ENCODE measurements at regions not wholly inside any gene's neighbourhood (a gene's known extent, or its start where the extent isn't known, plus 50 kb on each side); places are given as distances from the start of the nearest gene placed in this dataset.
"Not testable (repeated sequence)": the region's sequence is repeated elsewhere in the genome, so short reads cannot be mapped to it uniquely, and the experiment has no call there.

DNA sequence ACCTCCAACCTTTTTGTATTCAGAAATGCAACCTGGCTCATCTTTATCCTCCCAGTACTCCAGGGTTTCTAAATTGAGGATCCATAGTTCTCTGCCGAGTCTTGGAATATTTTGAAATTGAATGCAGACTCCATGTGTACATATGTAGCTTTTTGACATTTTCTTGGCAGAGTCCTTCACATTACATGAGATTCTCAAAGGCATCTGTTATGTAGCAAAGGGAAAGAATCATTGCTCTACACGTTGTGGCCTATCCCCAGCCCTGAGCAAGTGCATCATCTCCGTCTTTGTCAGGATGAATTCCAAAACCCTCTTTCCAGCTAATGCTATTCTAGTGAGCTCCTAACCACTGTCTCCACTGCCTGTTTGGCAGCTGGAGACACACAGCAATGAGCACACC is 742.9 kb downstream of the DHX35 start:
- no peak for DNase-seq (ENCODE audit: low spot score)

DNA sequence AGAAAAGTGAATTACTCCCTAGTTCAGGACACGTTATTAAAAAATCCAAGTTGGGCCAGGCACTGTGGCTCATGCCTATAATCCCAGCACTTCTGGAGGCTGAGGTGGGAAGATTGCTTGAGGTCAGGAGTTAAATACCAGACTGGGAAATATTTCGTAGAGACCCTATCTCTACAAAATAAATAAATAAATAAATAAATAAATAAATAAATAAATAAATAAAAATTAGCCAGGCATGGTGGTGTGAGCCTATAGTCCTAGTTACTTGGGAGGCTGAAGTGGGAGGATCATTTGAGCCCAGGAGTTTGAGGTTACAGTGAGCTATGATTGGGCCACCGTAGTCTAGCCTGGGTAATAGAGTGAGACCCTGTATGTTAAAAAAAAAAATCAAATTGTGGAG is 741.2 kb downstream of the DHX35 start:
- DNase-seq (ENCODE audit: low spot score), result not testable (repeated sequence)

DNA sequence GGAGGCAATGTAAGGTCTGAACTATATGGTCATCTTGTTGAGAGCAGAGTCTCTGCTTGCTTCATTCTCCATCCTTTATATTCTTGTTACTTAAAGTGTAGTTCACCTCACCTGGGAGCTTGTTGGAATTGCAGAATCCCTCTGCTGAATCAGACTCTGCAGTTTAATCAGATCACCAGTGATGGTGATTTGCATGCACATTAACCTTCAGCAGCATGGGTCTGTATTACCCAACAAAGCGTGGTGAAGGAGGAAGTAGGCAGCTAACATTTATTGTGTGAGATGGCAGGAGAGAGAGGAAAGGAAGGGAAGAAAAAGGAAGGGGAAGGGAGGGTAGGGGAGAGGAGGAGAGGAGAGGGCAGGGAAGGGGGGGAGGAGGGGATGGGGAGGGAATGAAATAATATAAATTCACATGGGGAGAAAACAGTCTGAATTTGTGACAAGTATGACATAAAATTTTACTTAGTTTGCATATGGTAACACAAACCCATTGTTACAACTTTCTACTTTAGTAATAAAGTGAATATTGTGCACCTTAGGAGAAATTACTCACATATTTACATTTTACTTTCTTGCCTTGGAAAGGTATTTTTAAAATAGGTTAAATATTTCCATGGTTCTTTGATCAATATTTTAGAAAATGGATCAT is 740.7 kb downstream of the DHX35 start:
- no peak for DNase-seq (ENCODE audit: low spot score)

DNA sequence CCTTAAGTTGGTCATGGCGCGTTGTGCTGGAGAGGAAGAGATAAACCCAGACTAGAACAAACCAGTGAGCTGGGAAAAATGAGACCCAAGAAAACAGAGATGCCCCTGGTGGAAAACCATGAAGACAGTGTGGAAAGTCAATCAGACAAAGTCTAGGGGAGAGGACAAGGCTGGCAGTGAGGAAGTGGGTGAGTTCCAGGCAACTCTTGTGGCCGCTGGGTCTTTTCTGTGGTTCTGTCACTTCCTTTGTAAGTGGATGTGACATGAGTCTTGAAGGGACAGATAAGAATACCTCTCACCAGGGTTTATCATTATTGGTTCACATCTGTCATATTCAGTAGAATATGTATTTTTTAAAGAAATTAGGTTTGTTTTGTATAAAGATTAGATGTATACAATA is 738.4 kb downstream of the DHX35 start:
- no peak for DNase-seq (ENCODE audit: low spot score)

DNA sequence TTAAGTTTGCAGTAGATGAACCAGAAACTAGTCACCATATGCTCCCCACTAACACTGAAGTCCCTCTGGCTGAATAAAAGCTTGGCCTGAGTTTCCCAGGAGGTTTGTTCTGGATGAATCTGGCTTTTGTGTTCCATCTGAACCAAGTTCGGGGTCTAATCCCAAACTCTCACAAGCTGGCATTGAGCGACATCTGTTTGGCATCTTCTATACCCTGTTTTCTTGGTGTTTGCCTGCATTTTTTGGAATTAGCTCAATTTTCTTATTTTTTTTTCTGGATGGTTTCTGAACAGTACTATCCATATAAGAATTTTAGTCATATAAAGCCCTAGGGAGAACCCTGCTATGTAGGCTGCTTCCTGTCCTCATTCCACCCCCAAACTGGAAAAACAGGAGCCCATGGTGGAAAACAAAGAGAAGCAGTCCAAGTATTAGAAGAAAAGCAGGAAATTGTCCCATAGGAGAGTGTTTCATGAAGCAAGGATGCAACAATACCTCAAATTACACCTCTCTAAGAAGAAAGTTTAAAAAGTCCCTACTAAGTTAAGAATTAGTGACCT is 737.1 kb downstream of the DHX35 start:
- no peak for DNase-seq (ENCODE audit: low spot score)

DNA sequence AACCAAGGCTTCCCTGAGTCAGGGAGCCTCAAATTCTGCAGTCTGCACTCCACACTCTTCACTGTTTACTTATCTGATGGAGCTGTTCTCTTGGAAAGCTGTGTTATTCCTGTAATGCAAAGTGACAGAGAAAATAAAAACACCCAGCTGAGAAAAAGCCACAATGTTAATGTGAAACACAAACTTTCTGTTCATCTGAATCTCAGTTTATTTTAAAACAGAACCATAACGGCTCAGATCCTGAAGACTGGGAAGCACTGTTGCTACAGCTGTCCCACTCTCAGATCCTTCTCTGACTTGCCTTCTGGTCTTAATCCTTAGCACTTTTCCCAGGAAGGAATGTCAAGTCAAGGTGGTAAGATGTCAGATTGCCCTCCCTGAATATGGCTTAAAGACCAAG is 736.6 kb downstream of the DHX35 start:
- no peak for DNase-seq (ENCODE audit: low spot score)

DNA sequence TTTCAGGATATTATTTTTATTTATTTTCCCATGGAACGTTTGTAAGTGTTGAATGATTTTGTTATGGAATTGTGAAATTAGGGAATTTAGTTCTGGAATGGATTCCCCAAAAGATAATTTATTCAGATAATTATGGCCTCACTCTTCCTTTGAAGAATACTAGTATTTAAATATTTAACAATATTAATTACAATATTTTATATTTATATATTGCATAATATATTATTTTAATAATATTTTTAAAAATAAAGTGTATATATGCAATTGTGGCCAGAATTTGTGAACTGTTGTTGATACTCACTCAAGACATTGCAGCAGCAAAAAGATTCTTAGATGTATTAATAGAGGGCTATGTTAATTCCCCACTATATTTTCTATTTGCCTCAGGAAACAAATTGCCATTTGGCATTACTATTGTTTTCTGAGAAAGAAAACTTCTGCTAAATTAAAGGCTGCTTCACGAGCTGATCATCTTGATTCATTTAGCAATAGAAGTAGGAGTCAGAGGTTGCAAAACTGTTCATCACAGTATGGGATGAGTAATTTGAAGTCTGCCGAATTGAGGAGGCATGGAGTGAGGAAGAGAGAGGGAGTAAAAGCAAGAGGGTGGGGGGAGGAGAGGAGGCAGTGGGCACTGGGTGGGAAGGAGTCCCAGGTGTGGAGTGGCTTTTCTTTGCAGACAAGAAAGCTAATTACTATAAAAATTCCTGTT is 729.2 kb downstream of the DHX35 start:
- no peak for DNase-seq (ENCODE audit: low spot score)

DNA sequence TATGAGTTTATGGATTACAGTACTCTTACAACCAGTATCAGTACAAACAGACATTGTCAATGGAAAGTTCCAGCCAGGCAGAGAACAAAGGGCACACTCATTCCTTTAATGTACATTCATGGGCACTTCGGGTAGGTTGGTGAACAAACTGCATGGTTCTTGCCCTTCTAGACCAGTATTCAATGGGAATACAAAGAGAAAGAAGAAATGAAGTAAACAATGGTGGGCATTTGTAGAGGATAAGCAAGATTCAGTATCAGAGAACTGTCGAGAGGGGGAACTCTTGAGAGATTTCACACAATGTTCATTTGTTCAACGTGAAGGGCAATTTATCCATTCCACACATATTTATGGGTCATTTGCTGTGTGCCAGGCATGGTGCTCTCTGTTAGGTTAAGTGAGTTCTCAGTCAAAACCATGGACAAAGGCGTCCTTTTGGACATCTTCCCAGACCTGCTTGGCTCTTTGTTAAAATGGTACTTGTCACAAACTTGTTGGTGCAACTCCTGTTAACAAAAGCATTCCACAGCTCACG is 714.8 kb downstream of the DHX35 start:
- DNase-seq (ENCODE audit: low spot score), result no peak

DNA sequence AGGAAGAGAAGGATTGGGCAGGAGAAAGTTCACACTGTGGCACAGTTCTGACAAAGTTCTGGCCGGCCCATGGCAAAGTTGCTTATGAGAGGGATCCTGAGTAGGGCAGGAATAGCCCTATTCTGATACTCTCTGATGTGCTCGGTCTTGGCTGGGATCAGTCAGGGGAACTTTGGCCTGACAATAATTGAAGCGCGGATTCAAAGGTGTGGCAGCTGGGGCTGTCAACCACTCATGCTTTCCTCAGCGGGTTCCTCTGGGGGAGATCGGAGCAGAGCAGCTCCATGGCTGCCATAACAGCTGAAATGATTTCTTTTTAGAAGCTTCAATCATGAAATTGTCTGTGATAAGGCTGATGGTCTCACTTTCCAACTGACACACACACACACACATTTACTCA is 714.1 kb downstream of the DHX35 start:
- no peak for DNase-seq (ENCODE audit: low spot score)

DNA sequence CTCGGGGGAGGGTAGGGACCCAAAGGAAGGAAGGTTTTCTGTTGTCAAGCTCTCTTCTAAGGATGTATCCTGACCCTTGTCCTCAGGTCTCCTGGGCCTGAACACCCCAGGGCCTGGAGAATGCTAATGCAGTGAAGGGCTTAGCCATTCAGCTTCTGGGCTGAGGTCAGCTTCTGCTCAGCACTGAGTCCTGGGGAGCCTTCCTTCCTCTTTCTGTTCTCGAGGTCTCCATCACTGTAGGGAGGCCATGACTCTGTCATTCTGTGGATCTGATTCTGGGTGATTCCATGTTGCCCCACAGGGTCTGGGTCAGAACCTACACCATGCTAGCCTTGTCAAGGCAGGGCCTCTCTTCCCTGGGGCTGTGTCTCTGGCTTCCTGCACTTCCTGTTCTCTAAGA is 712.7 kb downstream of the DHX35 start:
- no peak for DNase-seq (ENCODE audit: low spot score)

DNA sequence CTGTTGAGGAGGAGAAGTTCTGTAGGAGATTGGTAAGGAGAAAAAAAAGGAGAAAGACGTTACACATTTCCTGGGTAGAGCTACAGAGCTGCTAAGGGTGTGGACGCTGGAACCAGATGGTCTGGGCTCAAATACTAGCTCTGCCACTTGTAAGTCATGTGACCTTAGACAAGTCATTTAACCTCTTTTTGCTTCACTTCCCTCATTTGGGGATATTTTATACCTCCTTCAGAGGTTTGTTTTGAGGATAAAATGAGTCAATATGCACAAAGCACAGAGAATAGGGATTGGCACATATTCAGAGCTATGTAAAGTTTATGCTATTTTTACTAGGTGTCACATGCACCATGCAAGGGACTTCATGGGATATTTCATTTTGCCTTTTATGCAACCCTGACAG is 708.8 kb downstream of the DHX35 start:
- DNase-seq (ENCODE audit: low spot score), result no peak

DNA sequence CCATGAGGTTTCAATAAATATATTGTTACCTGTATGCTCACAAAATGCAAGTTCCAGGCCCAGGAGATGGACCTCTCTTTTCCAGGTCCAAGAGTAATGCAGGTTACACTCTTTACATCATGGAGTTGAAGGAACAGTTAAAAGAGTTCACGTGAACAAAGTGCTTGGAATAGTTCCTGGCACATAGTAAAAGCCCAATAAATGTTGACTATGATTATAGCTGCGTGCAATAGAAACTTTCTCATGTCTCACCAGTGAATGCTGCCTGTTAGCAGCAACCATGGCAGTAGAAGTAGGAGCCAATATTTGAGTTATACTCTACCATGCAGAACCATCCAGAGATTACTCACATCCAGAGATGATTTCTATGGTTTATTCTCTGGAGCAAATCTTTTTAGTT is 707.5 kb downstream of the DHX35 start:
- DNase-seq (ENCODE audit: low spot score), result no peak

DNA sequence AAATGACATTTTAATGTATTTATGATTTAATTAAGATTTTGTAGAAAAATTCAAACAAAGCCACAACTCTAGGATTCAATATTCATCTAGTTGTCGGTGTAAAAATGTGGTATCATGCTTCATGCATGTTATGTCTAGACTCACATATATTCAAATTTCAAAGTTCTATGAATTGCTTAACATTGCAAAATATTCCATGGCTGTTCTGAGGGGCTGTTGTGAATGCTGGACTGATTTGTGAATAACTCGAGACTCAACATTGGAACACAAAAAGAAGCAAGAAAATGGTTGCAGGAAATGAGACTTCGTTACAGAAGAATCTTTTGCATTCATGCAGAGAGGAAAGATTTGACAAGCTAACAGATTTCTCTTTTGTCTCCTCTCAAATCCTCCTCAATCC is 705.9 kb downstream of the DHX35 start:
- no peak for DNase-seq (ENCODE audit: low spot score)

DNA sequence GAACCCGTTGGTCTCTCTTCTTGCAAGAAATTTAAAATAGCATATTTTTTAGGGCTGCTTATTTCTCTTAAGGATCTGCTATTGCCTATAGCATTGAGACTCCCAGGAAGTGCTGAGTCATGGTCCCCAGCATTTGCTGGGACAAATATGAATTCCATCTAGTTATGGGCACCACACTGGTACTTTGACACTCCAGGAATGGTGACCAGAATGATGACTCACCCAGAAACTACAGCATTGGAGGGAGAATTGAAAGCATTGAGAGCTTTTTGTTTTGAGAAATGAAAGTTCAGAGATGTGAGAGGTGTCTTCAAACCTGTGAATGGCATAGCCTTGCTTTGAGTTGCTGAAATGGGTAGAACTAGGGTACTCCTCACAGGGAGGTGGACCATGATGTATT is 699.7 kb downstream of the DHX35 start:
- peak; percentile 50 for DNase-seq (ENCODE audit: low spot score)

DNA sequence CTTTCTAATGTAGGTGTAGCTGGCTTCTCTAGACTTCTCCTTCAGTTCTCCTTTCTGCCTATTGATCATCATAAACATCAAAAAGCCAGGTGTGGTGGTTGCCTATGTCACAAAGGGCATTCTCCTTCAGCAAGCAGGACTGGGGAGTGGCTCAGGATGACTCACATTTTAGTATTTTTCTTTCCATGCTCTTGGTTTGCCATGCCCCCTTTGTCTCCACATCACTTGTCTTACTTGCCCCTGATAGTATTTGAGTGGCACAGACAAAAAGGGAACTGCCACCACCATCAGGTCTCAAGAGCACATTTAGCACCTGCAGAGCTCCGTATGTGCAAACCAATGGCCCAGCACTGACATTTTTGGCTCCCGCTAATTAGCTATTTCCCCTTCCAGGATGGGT is 698.8 kb downstream of the DHX35 start:
- DNase-seq (ENCODE audit: low spot score), result no peak

DNA sequence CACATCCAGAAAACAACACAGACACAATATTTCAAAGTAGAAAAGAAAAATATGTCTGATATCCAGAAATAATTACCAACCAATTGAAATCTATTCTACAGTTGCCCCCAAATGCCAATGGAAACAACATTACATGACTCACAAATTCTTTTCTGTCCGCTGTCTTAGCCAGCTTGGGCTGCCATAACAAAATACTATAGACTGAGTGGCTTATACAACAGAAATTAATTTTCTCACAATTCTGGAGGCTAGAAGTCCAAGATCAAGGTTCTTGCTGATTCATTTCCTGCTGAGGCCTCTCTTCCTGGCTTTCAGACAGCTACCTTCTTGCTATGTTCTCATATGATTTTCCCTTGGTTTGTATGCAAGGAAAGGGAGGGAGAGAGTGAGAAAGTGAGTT is 698.1 kb downstream of the DHX35 start:
- no peak for DNase-seq (ENCODE audit: low spot score)

DNA sequence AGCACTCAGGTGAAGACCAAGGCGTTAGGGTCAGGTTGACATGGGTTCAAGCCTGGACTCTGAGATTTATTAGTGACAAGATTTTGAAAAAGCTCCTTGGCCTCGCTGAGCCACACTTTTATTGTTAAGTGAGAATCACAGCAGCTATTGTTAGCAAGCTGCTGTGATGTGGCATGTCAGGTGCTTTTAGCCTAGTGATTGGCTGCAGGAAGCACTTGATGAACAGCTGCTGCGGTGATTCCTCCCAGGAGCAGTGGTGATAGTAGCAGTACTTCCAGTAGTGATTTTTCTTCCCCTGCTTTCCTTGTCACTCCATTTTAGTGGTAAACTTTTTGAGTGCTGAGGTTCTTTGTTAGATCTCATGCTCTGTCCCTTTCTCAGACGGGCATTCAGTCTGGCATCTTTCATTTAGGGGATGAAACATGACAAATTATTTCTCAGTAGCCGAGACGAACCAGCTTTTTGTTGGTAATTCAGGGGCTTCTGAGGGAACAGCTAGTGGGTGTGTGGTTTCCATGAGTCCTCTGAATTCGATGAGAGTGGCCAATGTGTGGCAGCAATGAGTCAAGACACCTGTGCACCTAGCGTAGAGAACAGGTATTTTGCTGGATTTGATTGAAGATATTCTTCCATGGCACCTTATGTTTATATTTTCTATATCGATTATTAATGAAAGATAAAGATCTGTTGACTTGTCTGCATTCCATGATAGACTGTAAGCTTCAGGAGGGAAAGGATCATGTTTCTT is 696.7 kb downstream of the DHX35 start:
- peak; percentile 15 for DNase-seq (ENCODE audit: low spot score)

DNA sequence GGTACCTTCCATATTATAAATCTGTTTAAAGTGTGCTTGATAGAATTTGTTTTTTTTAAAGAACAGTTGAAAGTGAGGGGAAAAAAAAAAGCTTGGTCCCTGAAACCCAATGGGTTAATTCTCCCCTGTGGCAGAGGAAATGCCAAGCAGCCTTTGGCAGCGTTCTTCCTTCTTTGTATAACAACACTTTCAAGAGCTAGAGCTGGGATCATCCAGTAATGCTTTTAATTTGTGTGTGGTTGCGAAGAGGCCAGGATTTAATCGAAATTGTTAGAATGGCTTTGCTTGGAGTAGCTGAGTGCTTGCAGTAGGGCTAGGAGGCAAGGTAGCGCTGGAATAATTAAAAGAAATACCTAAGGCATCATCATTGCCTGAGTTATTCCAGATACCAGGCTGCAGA is 692.0 kb downstream of the DHX35 start:
- no peak for DNase-seq (ENCODE audit: low spot score)

DNA sequence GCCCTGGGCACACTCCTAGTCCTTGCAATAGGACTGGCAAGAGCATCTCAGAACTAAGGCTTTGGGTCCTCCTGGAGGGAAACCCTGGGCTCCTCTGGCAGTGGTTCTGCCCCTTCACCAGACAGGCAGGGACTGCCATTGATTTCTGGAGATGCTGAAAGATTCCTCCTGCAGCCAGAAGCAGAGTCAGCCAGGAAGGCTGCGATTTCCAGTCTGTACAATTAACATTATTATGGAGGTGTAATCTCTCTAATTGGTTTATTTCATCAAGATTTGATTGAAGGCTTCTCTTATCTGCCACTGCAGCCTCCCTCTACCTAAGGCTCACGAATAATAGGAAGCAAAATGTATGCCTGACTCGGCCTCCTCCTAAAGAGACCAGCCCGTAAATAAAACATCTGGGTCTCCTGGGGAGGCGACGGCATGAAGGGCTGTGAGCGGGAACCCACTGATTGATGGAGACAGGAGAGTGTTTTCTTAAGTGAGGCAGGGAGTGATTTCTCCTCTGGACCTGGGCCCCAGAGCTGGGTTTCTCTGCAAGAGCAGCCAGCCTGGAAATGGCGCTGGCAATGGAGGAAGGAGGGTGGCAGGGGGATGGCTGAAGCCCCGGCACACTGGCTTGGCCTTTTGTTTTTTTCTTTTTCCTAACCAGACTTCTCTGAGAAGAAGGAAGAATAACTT is 689.6 kb downstream of the DHX35 start:
- DNase-seq (ENCODE audit: low spot score), result no peak

DNA sequence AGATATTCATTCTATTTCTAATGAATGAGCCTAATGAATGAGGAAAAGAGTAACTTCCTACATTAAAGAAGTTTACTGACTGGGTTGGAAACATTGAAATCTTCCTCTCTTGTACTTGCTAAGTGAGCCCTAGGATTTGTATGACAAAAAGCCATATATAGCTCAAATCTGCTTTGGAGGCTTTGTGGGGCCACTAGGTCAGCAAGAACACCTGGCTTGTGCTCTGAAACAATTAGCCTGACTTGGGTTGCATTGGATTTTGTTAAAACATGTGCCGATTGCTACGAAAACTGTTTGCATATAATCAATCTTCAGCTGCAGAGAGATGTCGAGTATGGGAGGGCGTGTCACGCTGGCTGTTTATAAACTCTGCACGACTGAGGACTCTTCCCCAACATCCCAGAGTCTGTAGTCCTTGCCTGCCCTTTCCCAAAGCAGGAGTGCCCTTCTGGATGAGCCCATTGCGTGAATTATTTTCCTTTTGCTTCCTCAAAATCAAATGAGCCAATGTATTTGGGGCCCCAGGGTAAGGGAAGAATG is 684.8 kb downstream of the DHX35 start:
- DNase-seq (ENCODE audit: low spot score), result no peak

DNA sequence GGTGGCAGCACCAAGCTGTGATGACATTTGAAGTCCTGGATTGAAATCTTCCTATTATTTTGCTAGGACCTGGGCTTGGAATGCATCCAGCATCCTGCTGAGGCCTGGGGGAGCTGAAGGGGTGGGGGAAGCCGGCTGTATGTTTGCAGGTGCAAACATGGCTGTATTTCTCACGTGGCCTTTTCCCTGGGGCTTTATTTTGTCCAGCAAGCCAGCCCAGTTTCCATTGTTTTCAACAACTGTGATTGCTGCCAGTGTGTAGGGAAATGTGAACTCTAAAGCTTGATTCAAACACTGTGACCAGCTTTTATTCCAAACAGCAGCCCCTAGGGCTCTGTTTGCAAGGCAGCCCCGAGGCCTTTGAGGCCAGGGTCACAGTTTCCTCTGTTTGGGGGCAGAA is 683.0 kb downstream of the DHX35 start:
- DNase-seq (ENCODE audit: low spot score), result no peak

DNA sequence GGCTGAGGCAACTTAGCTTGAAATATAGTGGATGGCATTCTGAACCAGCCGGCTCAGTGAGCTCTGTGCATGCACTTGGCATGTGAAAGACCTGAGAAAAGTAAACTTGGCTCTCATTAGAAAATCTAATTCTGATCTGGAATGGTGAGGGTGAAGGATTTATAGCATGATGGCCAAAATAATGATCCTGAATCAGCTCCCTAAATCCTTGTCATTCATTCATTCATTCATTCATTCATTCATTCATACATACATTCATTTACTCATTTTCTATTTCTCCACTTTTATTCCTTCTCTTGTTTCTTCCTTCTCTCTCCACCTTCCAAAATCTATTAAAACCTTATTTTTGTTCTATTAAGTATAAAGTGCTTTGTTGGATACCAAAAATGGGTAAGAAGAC is 681.1 kb downstream of the DHX35 start:
- DNase-seq (ENCODE audit: low spot score), result no peak
